Right atrium auricular region (tissue), 2 donors: ENCODE measurements at regions not wholly inside any gene's neighbourhood (a gene's known extent, or its start where the extent isn't known, plus 50 kb on each side); places are given as distances from the start of the nearest gene placed in this dataset.
"Not testable (repeated sequence)": the region's sequence is repeated elsewhere in the genome, so short reads cannot be mapped to it uniquely, and the experiment has no call there.

Experiments used
- DNase-seq: peaks from one replicate; pipeline ENCODE4 v3.0.0-alpha.2; 2019; ENCODE audit warnings: low spot score
- H3K27ac ChIP-seq, 2 donors: fragments of 200-600 bp; sonication (generic); 1 replicate in 1 of 2; 2 replicates in 1 of 2; pipeline ENCODE4 v1.5.1; 2016 to 2019
- H3K27me3 ChIP-seq, 2 donors: fragments of 200-600 bp; sonication (generic); one replicate each; pipeline versions ENCODE4 v1.5.1 to v1.6.0; 2017 to 2019
- H3K36me3 ChIP-seq: fragments of 200-600 bp; sonication (generic); one replicate; pipeline ENCODE4 v1.5.1; 2016
- H3K4me1 ChIP-seq, 2 donors: fragments of 200-600 bp; sonication (generic); one replicate each; pipeline versions ENCODE4 v1.5.1 to v1.6.0; 2017 to 2019
- H3K4me3 ChIP-seq, 2 donors: fragments of 200-600 bp; sonication (generic); 1 replicate in 1 of 2; 2 replicates in 1 of 2; pipeline ENCODE4 v1.5.1; 2017 to 2019; ENCODE audit warnings: mild to moderate bottlenecking in 1 of 2, moderate library complexity in 1 of 2
- H3K9me3 ChIP-seq, 2 donors: fragments of 200-600 bp; sonication (generic); one replicate each; pipeline ENCODE4 v1.5.1; 2019
- TF ChIP-seq, protein P1 (sequence below), 2 donors: fragments of 200-600 bp; sonication (generic); IDR thresholded peaks; one replicate each; pipeline ENCODE4 v1.5.1; 2019; ENCODE audit warnings: antibody characterized with exemption in 2 of 2

DNA sequence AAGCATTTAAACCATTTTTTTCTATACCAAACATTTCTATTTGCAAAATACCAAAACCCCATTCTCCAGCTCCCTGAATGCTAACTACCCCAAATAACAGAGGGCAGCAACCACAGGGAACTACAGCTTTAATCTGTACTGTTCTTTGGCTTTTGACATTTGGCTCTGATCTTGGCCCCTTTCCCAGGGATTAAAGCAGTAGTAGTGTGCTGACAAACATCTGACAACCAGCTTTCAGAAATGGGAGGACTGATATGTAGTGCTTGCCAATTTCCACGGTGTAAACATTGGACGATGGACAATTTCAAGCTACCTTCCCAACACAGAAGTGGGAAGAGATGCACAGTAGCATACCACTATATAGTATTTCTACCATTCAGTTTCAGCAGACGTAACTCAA lies 88.4 kb upstream of the TEAD1 start:
- no peaks in the 10 kb centered on the region for H3K36me3 ChIP-seq
- H3K9me3 ChIP-seq: no peaks in the 10 kb centered on the region
- no peaks in the 10 kb centered on the region for H3K27me3 ChIP-seq
- DNase-seq: no peak
- peaks cover 0 to 8% of the 10 kb centered on the region in 2 donors for H3K4me1 ChIP-seq
- no peak overlapping the region for H3K27ac ChIP-seq
- no peak overlapping the region for H3K4me3 ChIP-seq
- TF ChIP-seq, protein P1, sequence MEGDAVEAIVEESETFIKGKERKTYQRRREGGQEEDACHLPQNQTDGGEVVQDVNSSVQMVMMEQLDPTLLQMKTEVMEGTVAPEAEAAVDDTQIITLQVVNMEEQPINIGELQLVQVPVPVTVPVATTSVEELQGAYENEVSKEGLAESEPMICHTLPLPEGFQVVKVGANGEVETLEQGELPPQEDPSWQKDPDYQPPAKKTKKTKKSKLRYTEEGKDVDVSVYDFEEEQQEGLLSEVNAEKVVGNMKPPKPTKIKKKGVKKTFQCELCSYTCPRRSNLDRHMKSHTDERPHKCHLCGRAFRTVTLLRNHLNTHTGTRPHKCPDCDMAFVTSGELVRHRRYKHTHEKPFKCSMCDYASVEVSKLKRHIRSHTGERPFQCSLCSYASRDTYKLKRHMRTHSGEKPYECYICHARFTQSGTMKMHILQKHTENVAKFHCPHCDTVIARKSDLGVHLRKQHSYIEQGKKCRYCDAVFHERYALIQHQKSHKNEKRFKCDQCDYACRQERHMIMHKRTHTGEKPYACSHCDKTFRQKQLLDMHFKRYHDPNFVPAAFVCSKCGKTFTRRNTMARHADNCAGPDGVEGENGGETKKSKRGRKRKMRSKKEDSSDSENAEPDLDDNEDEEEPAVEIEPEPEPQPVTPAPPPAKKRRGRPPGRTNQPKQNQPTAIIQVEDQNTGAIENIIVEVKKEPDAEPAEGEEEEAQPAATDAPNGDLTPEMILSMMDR (IDR thresholded peaks at IDR 0.05): no peak

GRCh38 chr11:12587333-12587991 lies 86.8 kb upstream of the TEAD1 start:
- H3K36me3 ChIP-seq: no peaks in the 10 kb centered on the region
- H3K9me3 ChIP-seq: no peaks in the 10 kb centered on the region
- H3K27ac ChIP-seq: no peak overlapping the region
- TF ChIP-seq, protein P1 (IDR thresholded peaks at IDR 0.05): no peak
- H3K4me1 ChIP-seq: peaks cover 0 to 8% of the 10 kb centered on the region in 2 donors
- H3K4me3 ChIP-seq: no peak overlapping the region
- H3K27me3 ChIP-seq: no peaks in the 10 kb centered on the region
- no peak for DNase-seq

GRCh38 chr11:12591706-12592105 lies 82.5 kb upstream of the TEAD1 start:
- Histone ChIP-seq H3K9me3 (no peaks in the 10 kb centered on the region), H3K4me3 (no peak overlapping the region), H3K4me1 (no peaks in the 10 kb centered on the region), H3K27ac (no peak overlapping the region), H3K27me3 (no peaks in the 10 kb centered on the region), H3K36me3 (no peaks in the 10 kb centered on the region)
- no peak for DNase-seq
- TF ChIP-seq, protein P1 (IDR thresholded peaks at IDR 0.05): no peak

- Histone ChIP-seq H3K4me1 (no peaks in the 10 kb centered on the region), H3K9me3 (no peaks in the 10 kb centered on the region), H3K4me3 (no peak overlapping the region), H3K27me3 (no peaks in the 10 kb centered on the region), H3K27ac (no peak overlapping the region), H3K36me3 (no peaks in the 10 kb centered on the region)
- DNase-seq: no peak
- TF ChIP-seq, protein P1 (IDR thresholded peaks at IDR 0.05): no peak
Observed at GRCh38 chr11:12592283-12592682, 81.9 kb upstream of the TEAD1 start.

DNA sequence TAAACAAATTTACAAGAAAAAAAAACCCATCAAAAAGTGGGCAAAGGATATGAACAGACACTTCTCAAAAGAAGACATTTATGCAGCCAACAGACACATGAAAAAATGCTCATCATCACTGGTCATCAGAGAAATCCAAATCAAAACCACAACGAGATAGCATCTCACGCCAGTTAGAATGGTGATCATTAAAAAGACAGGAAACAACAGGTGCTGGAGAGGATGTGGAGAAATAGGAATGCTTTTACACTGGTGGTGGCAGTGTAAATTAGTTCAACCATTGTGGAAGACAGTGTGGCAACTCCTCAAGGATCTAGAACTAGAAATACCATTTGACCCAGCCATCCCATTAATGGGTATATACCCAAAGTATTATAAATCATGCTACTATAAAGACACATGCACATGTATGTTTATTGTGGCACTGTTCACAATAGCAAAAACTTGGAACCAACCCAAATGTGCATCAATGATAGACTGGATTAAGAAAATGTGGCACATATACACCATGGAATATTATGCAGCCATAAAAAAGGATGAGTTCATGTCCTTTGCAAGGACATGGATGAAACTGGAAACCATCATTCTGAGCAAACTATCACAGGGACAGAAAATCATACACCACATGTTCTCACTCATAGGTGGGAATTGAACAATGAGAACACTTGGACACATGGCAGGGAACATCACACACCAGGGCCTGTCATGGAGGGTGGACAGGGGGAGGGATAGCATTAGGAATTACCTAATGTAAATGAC lies 79.0 kb upstream of the TEAD1 start:
- H3K36me3 ChIP-seq, H3K27ac ChIP-seq, H3K9me3 ChIP-seq, H3K4me1 ChIP-seq, H3K27me3 ChIP-seq, DNase-seq, H3K4me3 ChIP-seq: not testable (repeated sequence)

DNA sequence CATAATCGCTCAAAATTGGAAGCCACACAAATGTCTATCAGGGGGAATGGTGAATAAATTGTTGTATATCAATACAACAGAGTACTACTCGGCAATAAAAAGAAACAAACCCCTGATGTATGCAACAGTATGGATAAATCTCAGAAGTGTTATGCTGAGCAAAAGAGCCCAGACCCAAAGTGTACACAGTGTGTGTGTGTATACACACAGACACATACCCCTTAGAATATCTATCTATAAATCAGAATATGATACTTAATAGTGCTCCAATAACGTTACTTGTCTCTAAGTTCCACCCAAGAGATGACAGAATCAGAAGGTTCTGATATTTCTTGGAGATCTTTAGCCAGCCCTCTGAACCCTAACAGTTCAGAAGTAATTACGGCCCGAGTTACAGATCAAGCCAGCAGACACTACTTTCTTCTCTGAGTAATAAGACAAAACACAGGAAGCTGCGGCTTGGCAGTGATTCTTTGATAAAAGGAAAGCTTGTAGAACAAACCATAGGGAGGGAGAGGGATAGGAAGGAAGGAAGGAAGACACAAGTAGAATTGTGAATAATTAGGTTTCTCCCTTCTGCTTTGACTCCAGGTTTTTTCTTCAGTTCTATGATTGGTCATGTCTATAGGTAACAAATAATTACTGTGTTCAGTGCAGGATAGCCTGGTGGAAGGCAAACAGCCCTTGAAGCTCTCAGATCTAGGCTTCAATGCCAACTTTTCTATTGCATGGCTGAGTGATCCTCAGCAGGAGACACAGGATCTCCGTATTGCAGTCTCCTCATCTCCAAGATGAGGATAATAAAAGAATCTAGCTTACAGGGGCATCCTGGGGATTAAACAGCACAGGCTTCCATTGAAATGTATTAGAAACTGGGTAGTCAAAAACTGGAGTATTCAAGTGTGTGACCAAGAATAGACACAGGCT lies 75.6 kb upstream of the TEAD1 start:
- Histone ChIP-seq H3K4me1 (no peaks in the 10 kb centered on the region), H3K27ac (no peak overlapping the region), H3K27me3 (no peaks in the 10 kb centered on the region), H3K4me3 (no peak overlapping the region), H3K9me3 (no peaks in the 10 kb centered on the region), H3K36me3 (no peaks in the 10 kb centered on the region)
- DNase-seq: no peak
- TF ChIP-seq, protein P1 (IDR thresholded peaks at IDR 0.05): no peak
